Stimulated activated CD4-positive, alpha-beta T cell treated with anti-CD3 and anti-CD28 coated beads, TNF-alpha, amount 100 ng/mL, for 4 hours (primary cell): ENCODE measurements at regions not wholly inside any gene's neighbourhood (a gene's known extent, or its start where the extent isn't known, plus 50 kb on each side); places are given as distances from the start of the nearest gene placed in this dataset.

Experiments used
- DNase-seq, 3 experiments: peaks; one replicate each; pipeline ENCODE4 v3.0.0-alpha.2; 2020; ENCODE audit warnings: low read depth in 3 of 3

GRCh38 chr9:20291201-20291600 lies 331.1 kb downstream of the MLLT3 start:
- DNase-seq: no peak

DNA sequence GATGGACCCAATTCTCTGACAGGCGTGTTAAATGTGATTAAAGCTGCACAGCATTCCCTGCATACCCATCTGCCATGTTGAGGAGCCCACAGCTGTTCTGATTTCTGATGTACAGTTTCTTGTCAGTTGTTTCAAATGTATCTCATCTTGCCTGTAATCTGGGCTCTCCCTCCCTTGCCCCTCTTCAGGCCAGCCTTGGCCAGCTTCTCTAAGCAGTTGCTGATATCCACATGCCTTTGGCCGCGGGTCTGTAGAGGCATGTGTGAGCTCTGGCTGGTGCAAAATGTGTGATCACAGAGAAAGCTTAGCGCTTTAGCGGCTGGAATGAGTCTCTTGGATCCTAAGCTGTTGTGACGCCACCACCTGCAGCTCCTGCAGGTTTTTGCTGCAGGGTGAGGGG lies 332.0 kb downstream of the MLLT3 start:
- DNase-seq: no peak

DNA sequence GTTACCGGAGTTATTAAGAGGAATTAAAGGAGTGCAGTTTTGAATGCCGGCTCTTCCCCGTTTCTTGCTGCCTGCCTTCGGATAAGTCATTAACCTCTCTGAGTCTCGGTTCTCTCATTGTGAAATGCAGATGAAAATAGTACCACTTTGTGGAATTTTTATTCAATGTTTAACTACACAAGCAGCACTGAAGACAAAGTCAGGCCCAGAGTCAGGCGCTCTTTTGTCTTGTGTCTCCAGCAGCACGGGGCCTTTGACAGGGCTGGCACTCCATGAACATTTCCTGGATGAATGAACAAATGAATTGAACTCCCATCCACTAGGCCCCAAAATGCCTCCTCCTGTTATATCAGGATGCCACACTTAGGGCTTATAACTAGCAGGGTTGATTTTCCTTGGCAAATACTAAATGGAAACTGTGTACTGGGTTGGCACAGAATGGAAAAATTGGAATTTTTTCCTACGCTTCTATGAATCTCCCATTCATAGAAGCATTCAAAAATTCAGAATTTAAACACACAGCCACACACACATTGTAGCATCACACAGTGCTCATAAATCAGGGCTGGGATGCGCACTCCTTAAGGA lies 332.8 kb downstream of the MLLT3 start:
- no peak for DNase-seq

DNA sequence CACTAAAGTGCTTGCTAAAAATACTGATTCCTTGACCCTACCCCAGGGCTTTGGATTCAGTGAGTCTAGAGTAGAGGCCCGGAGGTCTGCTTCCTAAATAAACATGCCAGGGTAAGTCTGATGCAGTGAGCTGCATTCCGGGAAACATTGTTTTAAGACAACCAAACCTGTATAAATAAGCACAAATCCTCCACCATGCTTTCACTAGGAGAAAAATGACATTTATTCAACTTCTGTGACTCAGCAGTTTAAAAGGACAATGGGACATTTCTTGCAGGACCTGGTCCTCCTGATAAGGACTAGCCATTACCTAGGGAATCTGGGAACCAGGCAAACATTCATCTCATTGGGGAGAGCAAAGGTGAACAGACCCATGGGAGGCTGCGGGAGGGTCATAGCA lies 335.3 kb downstream of the MLLT3 start:
- DNase-seq: no peak

GRCh38 chr9:20286154-20286700 lies 336.1 kb downstream of the MLLT3 start:
- no peak for DNase-seq

GRCh38 chr9:20284601-20285289 lies 337.6 kb downstream of the MLLT3 start:
- no peak for DNase-seq

GRCh38 chr9:20280330-20280729 lies 342.0 kb downstream of the MLLT3 start:
- DNase-seq: no peak

DNA sequence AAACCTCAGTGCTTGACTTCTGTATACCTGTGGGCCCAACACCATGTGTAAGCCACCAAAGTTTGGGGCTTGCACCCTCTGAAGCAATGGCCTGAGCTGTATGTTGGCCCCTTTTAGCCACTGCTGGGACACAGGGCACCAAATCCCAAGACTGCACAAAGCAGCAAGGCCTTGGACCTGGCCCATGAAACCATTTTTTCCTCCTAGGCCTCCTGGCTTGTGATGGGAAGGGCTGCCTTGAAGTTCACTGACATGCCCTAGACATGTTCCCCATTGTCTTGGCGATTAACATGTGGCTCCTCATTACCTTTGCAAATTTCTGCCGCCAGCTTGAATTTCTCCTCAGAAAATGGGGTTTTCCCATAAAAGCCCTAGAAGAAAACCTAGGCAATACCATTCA lies 345.5 kb downstream of the MLLT3 start:
- DNase-seq: no peak

GRCh38 chr9:20271723-20272122 lies 350.6 kb downstream of the MLLT3 start:
- no peak for DNase-seq

DNA sequence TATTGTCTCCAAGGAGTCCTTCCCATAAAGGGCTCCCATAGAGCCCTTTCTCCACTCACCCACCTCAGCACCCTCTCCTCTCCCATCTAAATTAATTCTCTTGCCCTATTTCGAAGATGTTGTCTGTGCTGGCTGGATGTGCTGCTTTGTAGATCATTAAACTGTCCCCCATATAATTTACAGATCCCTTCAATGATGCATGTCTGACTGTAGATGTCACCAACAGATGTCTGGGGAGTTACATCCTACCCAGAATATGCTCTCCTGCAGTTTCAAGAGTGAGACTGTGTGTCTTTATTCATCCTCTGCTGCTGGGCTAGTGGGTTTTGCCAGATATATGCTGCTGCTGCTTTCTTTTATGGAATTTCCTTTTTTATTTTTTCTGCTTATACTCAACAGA lies 351.2 kb downstream of the MLLT3 start:
- no peak for DNase-seq

DNA sequence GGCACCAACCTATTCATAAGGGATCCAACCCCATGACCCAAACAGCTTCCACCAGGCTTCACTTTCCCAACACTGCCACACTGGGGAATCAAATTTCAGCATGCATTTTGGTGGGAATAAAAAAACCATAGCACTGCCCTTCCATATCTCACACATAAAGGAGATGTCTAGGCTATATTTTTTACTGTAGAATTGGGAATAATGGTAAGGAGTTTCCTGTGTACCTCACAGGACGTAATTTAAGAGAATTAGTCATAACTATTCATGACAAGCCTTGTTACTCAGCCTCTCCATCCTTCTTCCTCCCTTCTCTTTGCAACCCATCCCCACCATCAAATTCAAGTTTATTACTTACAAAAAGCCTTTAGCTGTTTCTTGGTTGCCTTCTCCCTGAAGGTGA lies 352.1 kb downstream of the MLLT3 start:
- DNase-seq: no peak

- DNase-seq: no peak
These were observed 352.7 kb downstream of the MLLT3 start for GRCh38 chr9:20269620-20270019.

GRCh38 chr9:20264896-20265295 lies 357.4 kb downstream of the MLLT3 start:
- DNase-seq: no peak

GRCh38 chr9:20262611-20263010 lies 359.7 kb downstream of the MLLT3 start:
- no peak for DNase-seq

- no peak for DNase-seq
These were observed 365.9 kb downstream of the MLLT3 start for GRCh38 chr9:20256284-20256948.

DNA sequence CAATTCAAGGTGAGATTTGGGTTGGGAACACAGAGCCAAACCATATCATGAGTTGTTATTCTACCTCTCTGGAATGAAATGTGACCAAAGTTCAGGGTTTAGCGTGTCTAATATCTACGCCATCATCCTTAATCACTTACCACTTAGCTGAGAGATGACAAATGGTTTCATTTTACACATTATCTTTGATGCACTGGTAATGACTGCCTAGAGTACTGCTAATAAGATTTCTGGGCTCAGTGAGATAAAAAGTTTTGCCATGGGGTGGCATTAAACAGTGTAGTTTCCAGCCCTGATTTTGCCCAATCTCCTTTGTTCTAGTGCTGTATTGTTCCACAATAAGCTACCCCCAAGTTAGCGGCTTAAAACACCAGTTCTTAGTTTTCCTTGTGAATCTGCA lies 367.2 kb downstream of the MLLT3 start:
- DNase-seq: no peak

DNA sequence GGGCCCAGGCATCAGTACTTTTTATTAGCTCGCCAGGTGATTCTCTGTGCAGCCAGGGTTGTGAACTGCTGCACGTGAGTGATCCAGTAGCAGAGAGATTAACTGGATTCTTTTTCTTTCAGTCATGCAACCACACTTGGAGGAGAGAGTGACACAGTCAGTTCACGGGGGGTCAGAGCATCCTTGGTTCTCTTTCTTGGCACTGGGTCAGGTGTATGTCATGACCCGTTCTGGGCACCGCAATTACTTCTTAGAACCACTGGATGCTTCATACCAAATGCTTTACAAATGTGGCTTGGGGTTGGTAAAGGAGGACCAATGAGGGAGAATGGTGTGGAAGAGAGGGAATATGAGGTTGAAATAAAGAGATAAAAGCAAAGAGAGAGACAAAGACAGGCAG lies 368.7 kb downstream of the MLLT3 start:
- no peak for DNase-seq

DNA sequence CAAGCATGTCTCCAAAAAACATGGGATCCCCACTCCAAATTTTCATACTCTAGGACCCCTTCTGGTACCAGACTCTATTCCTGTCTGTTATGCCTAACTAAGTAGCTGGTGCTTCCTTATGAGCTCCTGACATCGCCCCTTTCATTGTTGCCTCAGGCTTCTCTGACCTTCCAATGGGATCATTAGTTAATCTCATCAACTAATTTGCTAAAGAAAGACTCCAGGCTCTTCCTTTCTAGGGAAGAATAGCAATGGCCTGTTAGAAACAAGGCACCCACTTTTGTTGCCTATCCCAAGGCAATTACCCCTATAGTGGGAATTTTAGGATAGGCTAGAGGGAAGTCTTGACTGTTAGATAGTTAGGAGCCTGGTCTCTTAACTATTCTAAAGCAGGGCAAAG lies 369.5 kb downstream of the MLLT3 start:
- no peak for DNase-seq

DNA sequence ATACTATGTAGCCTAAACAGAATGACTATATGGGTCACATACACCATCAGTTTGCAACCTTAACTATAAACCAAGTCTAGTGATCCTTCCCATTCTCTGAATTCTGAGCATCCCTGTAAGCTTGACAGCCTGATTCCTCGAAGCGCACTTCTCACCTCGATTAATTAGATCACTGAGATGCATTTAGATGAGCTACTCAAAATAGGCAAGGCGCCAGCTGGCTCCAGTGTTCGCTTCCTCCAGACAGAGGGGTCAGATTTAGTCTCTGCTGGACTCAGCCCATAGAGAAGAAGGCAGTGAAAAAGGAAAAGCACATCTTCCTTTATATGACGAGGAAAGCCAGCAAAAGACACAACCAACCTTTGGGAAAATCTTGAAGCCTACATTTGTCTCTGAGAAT lies 371.5 kb downstream of the MLLT3 start:
- no peak for DNase-seq

DNA sequence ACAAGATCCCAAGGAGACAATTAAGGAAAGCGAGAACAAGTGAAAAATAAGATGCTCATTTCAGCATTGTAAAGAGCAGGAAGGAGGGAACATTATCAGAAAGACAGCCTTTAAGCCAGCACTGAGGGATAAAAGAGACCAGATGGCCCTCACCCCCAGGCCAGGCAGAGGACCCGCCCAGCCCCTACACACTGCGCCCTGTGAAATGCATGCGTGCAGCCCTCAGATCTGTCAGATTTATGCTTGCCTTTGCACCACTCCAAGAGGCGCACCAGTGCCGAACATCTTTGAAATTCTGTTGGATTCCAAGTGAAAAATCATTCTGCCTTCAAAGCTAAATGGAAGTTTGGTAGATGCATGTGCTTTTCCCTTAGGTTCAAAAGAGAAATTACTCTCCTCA lies 378.0 kb downstream of the MLLT3 start:
- DNase-seq: no peak

DNA sequence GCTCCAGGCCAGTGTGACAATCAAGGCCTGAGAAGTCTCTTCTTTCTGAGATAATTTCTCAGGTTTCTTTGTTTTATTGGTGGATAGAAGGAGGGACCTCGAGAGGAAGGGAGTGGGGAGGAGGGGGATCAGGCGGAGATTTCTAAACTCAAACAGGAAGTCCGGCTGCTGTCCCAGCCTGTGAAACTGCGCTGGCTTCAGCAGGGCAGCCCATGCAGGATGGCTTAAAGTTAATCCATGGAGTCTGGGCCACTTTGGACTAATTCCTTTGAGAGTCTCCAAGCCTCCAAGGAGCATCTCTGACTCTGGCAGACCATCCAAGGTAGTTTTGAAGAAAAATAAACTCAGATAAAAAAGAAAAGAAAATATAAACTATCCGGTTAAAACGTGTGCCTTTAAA lies 378.5 kb downstream of the MLLT3 start:
- no peak for DNase-seq

- no peak for DNase-seq
These were observed 379.6 kb downstream of the MLLT3 start for GRCh38 chr9:20242510-20243189.

DNA sequence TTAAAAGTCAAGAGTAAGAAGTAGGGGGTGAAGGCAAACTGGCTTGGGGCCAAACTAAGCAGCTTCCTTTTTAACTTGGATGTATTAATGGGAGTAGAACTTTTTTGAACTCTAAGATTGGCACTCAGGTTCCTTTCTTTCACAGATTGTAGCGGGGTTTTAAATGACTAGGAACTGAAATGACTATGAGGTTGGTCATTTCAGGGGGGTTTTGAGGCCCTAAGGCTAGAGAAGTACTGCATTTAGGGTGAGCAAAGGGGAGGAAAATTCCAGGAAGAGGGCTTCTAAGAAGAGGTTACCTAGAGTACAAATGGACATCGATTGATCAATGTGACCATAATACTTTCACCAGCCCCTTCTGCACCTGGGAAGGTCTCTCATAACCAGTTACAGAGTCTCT lies 381.8 kb downstream of the MLLT3 start:
- no peak for DNase-seq
